Stimulated activated CD4-positive, alpha-beta T cell treated with anti-CD3 and anti-CD28 coated beads, Interleukin-1b, Interleukin-23, amount 100 ng/mL, for 4 hours (primary cell): ENCODE measurements at regions not wholly inside any gene's neighbourhood (a gene's known extent, or its start where the extent isn't known, plus 50 kb on each side); places are given as distances from the start of the nearest gene placed in this dataset.

Source experiments
- DNase-seq, 2 donors: peaks; one replicate each; pipeline ENCODE4 v3.0.0-alpha.2; 2020; ENCODE audit warnings: low read depth in 2 of 2

- DNase-seq = no peak
These were observed 477.7 kb downstream of the TNS1 start for GRCh38 chr2:217525076-217525475.

GRCh38 chr2:217523286-217523685 lies 479.5 kb downstream of the TNS1 start:
- DNase-seq = no peak

GRCh38 chr2:217521820-217522219 lies 481.0 kb downstream of the TNS1 start:
- DNase-seq = no peak

GRCh38 chr2:217520356-217521010 lies 482.3 kb downstream of the TNS1 start:
- no peak for DNase-seq

GRCh38 chr2:217517402-217517801 lies 485.4 kb downstream of the TNS1 start:
- DNase-seq = no peak

- DNase-seq = no peak
These were observed 487.0 kb downstream of the TNS1 start for GRCh38 chr2:217515615-217516309.

GRCh38 chr2:217513258-217513657 lies 489.5 kb downstream of the TNS1 start:
- DNase-seq = no peak

- no peak for DNase-seq
These were observed 490.1 kb downstream of the TNS1 start for GRCh38 chr2:217512728-217513127.

GRCh38 chr2:217512259-217512658 lies 490.5 kb downstream of the TNS1 start:
- DNase-seq = no peak

- DNase-seq = no peak
These were observed 490.9 kb downstream of the TNS1 start for GRCh38 chr2:217511850-217512249.

GRCh38 chr2:217510771-217511291 lies 492.0 kb downstream of the TNS1 start:
- no peak for DNase-seq

GRCh38 chr2:217505303-217505702 lies 497.5 kb downstream of the TNS1 start:
- DNase-seq = no peak

- no peak for DNase-seq
These were observed 500.9 kb downstream of the TNS1 start for GRCh38 chr2:217501887-217502286.

GRCh38 chr2:217497843-217498377 lies 504.9 kb downstream of the TNS1 start:
- no peak for DNase-seq

GRCh38 chr2:217494557-217494956 lies 508.2 kb downstream of the TNS1 start:
- no peak for DNase-seq

- no peak for DNase-seq
These were observed 511.5 kb downstream of the TNS1 start for GRCh38 chr2:217491271-217491670.

- no peak for DNase-seq
These were observed 513.4 kb downstream of the TNS1 start for GRCh38 chr2:217489145-217489960.

GRCh38 chr2:217484046-217484445 lies 518.7 kb downstream of the TNS1 start:
- no peak for DNase-seq

GRCh38 chr2:217482056-217482710 lies 520.6 kb downstream of the TNS1 start:
- no peak for DNase-seq

GRCh38 chr2:217481577-217481976 lies 521.2 kb downstream of the TNS1 start:
- DNase-seq = no peak

GRCh38 chr2:217479566-217479965 lies 523.2 kb downstream of the TNS1 start:
- DNase-seq = no peak
